ENCODE measurements at regions not wholly inside any gene's neighbourhood (a gene's known extent, or its start where the extent isn't known, plus 50 kb on each side); places are given as distances from the start of the nearest gene placed in this dataset.

DNA sequence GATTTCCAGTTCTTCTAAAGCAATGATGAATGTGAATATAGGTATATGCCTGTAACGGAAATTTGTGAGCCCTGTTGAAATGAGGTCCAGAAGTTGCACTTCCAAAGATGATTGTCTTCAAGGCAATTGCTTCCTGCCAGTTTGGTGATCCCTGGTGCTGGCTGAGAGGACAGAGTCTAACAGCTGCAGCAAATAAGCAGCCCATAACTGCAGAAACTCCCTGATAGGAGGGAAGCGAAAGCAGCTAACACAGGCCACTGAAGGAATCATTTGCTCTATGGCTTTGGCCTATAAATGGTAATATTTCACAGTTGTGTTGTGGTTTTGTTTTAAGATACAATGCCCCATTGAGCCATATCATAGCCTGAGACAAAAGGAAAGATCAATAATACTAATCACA is 451.5 kb upstream of the MIR17HG start:
- Histone ChIP-seq H3K4me2 (ENCODE audit: low read length) (no peak overlapping the region), H3K27ac (ENCODE audit: low read depth, low read length) (no peak overlapping the region), H2AFZ (ENCODE audit: low read depth, low read length, poor library complexity, severe bottlenecking) (no peak overlapping the region), H3K4me1 (ENCODE audit: control insufficient read depth in 1 of 2, insufficient read depth in 2 of 2, low read length in 2 of 2) (no peaks in the 10 kb centered on the region), H3K9ac (ENCODE audit: low read length) (no peak overlapping the region), H3K9me2 (ENCODE audit: insufficient read depth) (no peaks in the 10 kb centered on the region), H3K36me3 (ENCODE audit: control insufficient read depth in 1 of 2, insufficient read depth in 2 of 2, low read length in 2 of 2) (no peaks in the 10 kb centered on the region), H3K79me2 (ENCODE audit: insufficient read depth, low read length) (no peaks in the 10 kb centered on the region), H3K27me3 (ENCODE audit: insufficient read depth, low read length) (no peaks in the 10 kb centered on the region), H4K20me1 (ENCODE audit: insufficient read depth) (no peaks in the 10 kb centered on the region), H3K4me3 (replicated peaks in 1 of 2; ENCODE audit: low read depth in 1 of 2, low read length in 2 of 2) (no peak overlapping the region), H3K9me3 (ENCODE audit: control insufficient read depth in 1 of 2, insufficient read depth in 1 of 2, low read depth in 1 of 2, low read length in 2 of 2) (no peaks in the 10 kb centered on the region)
- intact Hi-C loops (cut with micrococcal nuclease), result no loop called here
- ChIA-PET RAD21 (ENCODE audit: low non-redundant PET in 1 of 2, low total read pairs in 2 of 2, uncharacterized antibody in 2 of 2, unreplicated experiment in 2 of 2) (no interaction called here), CTCF (no interaction called here), POLR2A (no interaction called here)
- BruUV-seq (replicated peaks), result no TSS peak
- no peak for TF ChIP-seq JUND (IDR thresholded peaks at IDR 0.05)
- TF ChIP-seq SRF (IDR thresholded peaks at IDR 0.05; ENCODE audit: low read depth), result no peak
- no peak for TF ChIP-seq CEBPB (IDR thresholded peaks at IDR 0.05; ENCODE audit: low read depth)
- TF ChIP-seq YY1 (IDR thresholded peaks at IDR 0.05; ENCODE audit: extremely low read depth, insufficient replicate concordance, low read depth, low read length), result no peak
- TF ChIP-seq TCF7L2 (IDR thresholded peaks at IDR 0.05; ENCODE audit: borderline replicate concordance, extremely low read depth, insufficient read depth, insufficient read length), result no peak
- no peak for TF ChIP-seq ZNF274 (IDR thresholded peaks at IDR 0.05; ENCODE audit: low read depth, low read length)
- no peak for TF ChIP-seq MAX (IDR thresholded peaks at IDR 0.05)
- no peak for TF ChIP-seq ZFX (IDR thresholded peaks at IDR 0.05)
- no peak for TF ChIP-seq SIN3A (IDR thresholded peaks at IDR 0.05; ENCODE audit: low read depth)
- no peak for TF ChIP-seq EZH2phosphoT487 (IDR thresholded peaks at IDR 0.05; ENCODE audit: borderline replicate concordance)
- TF ChIP-seq POLR2AphosphoS5 (IDR thresholded peaks at IDR 0.05; ENCODE audit: low read depth, low read length), result no peak
- ATAC-seq (no peak), DNase-seq (ENCODE audit: low read depth, low spot score) (no peak)

- Histone ChIP-seq H3K79me2 (ENCODE audit: insufficient read depth, low read length) (no peaks in the 10 kb centered on the region), H3K9me3 (ENCODE audit: control insufficient read depth in 1 of 2, insufficient read depth in 1 of 2, low read depth in 1 of 2, low read length in 2 of 2) (no peaks in the 10 kb centered on the region; a peak in 1 of 4 replicates), H3K27ac (ENCODE audit: low read depth, low read length) (no peak overlapping the region), H3K9me2 (ENCODE audit: insufficient read depth) (no peaks in the 10 kb centered on the region), H3K4me3 (replicated peaks in 1 of 2; ENCODE audit: low read depth in 1 of 2, low read length in 2 of 2) (no peak overlapping the region), H3K36me3 (ENCODE audit: control insufficient read depth in 1 of 2, insufficient read depth in 2 of 2, low read length in 2 of 2) (no peaks in the 10 kb centered on the region), H3K4me1 (ENCODE audit: control insufficient read depth in 1 of 2, insufficient read depth in 2 of 2, low read length in 2 of 2) (no peaks in the 10 kb centered on the region), H2AFZ (ENCODE audit: low read depth, low read length, poor library complexity, severe bottlenecking) (no peak overlapping the region), H3K27me3 (ENCODE audit: insufficient read depth, low read length) (no peaks in the 10 kb centered on the region), H4K20me1 (ENCODE audit: insufficient read depth) (no peaks in the 10 kb centered on the region), H3K9ac (ENCODE audit: low read length) (no peak overlapping the region), H3K4me2 (ENCODE audit: low read length) (no peak overlapping the region)
- DNase-seq (ENCODE audit: low read depth, low spot score) (no peak), ATAC-seq (no peak)
- intact Hi-C loops (cut with micrococcal nuclease), result no loop called here
- ChIA-PET POLR2A (no interaction called here), RAD21 (ENCODE audit: low non-redundant PET in 1 of 2, low total read pairs in 2 of 2, uncharacterized antibody in 2 of 2, unreplicated experiment in 2 of 2) (no interaction called here), CTCF (no interaction called here)
- BruUV-seq (replicated peaks), result no TSS peak
- TF ChIP-seq ELF1 (IDR thresholded peaks at IDR 0.05; ENCODE audit: borderline replicate concordance, low read depth) (no peak), SP1 (IDR thresholded peaks at IDR 0.05; ENCODE audit: low read depth) (no peak), FOSL1 (IDR thresholded peaks at IDR 0.05; ENCODE audit: low read depth) (no peak)
These were observed 448.7 kb upstream of the MIR17HG start for GRCh38 chr13:90898811-90899210.

All from HCT116 (cell line).